ENCODE measurements at regions not wholly inside any gene's neighbourhood (a gene's known extent, or its start where the extent isn't known, plus 50 kb on each side); places are given as distances from the start of the nearest gene placed in this dataset.
"Not testable (repeated sequence)": the region's sequence is repeated elsewhere in the genome, so short reads cannot be mapped to it uniquely, and the experiment has no call there.

DNA sequence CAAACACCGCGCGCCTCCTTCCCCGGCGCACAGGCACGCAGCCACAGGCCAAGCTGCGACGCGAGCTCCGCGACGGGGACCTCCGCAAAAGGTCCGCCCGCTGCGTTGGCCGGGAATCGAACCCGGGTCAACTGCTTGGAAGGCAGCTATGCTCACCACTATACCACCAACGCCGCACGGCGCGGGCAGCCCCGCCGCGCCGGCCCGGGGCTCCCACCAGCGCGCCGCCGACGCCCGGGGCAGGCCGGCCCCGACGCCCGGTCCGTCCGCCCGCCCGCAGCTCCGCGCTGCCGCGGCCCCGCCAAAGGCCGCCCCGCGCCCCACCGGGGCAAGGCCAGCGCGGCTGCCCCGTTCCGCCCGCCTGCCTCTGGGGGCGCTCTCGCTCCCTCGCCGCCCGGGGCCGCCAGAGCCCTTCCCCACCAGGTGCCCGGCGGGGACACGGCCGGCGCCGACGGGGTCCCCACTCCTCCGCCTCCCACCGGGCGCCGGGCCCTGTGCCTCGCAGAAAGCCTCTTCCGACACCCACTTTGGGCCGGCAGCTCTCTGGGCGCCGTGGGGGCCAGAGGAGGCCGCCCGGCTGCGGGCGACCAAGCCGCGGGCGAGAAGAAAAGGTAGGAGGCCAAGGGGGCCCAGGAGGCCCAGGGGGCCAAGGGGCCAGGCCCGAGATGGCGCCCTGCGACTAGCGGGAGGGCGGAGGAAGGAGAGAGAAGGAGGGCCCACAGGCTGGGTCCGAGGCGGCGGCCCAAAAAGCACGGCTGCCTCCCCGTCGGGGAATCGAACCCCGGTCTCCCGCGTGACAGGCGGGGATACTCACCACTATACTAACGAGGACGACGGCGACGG lies 50.2 kb upstream of the FCGR2A start:
- not testable (repeated sequence) for H3K36me3 ChIP-seq (ENCODE audit: insufficient read depth, low read length); H3K9me3 ChIP-seq (ENCODE audit: control insufficient read depth, insufficient read depth, low read length); H3K9ac ChIP-seq (ENCODE audit: low read depth, low read length); H3K4me1 ChIP-seq (ENCODE audit: insufficient read depth, low read length)

DNA sequence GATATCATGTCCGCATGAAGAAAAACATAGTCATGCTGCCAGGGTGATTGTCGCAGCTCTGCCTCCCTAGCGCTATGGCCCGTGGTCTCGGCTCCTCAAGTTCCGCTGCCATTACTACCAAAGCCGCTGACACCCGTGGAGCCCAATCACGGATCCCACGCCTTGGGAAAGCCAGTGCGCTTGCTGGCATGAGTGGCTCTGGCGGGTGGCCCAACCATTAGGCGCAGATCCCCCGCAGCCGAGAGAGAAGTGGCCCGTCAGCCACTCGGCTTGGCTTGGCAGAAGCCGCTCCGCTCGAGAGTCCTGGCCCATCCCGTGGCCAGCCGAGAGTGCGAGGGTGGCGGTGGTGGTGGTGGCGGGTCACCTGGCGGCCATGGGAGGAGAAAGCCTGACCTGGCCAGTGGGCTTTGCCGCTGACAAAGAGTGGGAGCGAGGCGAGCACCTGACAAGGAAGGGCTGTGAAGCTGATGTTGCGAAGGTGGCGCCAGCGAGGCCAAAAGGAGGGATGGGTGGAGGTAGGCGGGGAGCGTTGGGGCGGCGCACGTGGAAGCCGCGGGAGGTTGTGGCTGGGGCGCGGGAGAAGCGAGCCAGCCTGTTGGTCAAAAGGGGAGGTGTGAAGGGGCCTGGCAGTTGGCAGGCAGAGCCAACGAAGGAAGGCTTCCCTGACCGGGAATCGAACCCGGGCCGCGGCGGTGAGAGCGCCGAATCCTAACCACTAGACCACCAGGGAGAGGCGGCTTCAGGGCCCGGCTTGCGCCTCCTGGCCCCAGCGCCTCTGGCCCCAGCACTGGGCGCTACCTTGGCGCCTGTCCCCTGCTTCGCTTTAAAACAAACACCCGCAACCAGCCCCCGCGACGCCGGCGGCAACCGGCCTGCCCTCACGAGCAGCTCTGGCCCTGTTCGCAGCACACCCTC lies 51.0 kb upstream of the FCGR2A start:
- not testable (repeated sequence) for H3K36me3 ChIP-seq (ENCODE audit: insufficient read depth, low read length); H3K4me1 ChIP-seq (ENCODE audit: insufficient read depth, low read length); H3K9ac ChIP-seq (ENCODE audit: low read depth, low read length); H3K9me3 ChIP-seq (ENCODE audit: control insufficient read depth, insufficient read depth, low read length)

DNA sequence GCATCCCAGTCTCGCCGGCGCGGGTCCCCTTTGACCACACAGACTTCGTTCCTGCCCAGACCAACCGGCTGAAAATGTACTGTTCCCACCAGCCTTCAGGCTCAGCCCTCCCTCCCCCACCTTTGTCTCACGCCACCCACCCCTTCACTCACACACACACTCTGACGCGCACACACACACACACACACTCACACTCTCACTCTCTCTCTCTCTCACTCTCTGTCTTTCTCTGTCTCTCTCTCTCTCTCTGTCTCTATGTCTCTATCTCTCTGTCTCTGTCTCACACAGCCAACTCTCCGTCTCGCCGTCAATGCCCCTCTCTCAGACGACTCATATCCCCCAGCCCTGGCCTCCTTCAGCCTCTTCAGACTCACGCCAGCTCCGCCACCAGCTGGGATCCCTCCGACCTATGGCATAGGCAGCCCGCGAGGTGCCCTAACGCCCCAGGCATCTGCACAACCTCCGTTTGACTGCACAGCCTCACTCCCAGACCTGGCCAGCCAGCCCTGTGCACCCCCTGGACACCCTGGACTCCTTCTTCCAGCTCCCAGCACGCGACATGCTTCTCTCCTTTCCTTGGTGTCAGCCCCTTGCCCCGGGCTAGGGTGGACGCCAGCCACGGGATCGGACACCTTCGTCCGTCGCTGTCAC lies 53.4 kb upstream of the FCGR2A start:
- H3K9ac ChIP-seq (ENCODE audit: low read depth, low read length); H3K9me3 ChIP-seq (ENCODE audit: control insufficient read depth, insufficient read depth, low read length); H3K4me1 ChIP-seq (ENCODE audit: insufficient read depth, low read length); H3K36me3 ChIP-seq (ENCODE audit: insufficient read depth, low read length): not testable (repeated sequence)

DNA sequence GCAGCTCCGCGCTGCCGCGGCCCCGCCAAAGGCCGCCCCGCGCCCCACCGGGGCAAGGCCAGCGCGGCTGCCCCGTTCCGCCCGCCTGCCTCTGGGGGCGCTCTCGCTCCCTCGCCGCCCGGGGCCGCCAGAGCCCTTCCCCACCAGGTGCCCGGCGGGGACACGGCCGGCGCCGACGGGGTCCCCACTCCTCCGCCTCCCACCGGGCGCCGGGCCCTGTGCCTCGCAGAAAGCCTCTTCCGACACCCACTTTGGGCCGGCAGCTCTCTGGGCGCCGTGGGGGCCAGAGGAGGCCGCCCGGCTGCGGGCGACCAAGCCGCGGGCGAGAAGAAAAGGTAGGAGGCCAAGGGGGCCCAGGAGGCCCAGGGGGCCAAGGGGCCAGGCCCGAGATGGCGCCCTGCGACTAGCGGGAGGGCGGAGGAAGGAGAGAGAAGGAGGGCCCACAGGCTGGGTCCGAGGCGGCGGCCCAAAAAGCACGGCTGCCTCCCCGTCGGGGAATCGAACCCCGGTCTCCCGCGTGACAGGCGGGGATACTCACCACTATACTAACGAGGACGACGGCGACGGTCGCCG lies 57.4 kb upstream of the FCGR2A start:
- not testable (repeated sequence) for H3K9ac ChIP-seq (ENCODE audit: low read depth, low read length); H3K9me3 ChIP-seq (ENCODE audit: control insufficient read depth, insufficient read depth, low read length); H3K4me1 ChIP-seq (ENCODE audit: insufficient read depth, low read length); H3K36me3 ChIP-seq (ENCODE audit: insufficient read depth, low read length)

DNA sequence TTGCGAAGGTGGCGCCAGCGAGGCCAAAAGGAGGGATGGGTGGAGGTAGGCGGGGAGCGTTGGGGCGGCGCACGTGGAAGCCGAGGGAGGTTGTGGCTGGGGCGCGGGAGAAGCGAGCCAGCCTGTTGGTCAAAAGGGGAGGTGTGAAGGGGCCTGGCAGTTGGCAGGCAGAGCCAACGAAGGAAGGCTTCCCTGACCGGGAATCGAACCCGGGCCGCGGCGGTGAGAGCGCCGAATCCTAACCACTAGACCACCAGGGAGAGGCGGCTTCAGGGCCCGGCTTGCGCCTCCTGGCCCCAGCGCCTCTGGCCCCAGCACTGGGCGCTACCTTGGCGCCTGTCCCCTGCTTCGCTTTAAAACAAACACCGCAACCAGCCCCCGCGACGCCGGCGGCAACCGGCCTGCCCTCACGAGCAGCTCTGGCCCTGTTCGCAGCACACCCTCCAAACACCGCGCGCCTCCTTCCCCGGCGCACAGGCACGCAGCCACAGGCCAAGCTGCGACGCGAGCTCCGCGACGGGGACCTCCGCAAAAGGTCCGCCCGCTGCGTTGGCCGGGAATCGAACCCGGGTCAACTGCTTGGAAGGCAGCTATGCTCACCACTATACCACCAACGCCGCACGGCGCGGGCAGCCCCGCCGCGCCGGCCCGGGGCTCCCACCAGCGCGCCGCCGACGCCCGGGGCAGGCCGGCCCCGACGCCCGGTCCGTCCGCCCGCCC lies 58.1 kb upstream of the FCGR2A start:
- H3K9ac ChIP-seq (ENCODE audit: low read depth, low read length); H3K4me1 ChIP-seq (ENCODE audit: insufficient read depth, low read length); H3K36me3 ChIP-seq (ENCODE audit: insufficient read depth, low read length); H3K9me3 ChIP-seq (ENCODE audit: control insufficient read depth, insufficient read depth, low read length): not testable (repeated sequence)

DNA sequence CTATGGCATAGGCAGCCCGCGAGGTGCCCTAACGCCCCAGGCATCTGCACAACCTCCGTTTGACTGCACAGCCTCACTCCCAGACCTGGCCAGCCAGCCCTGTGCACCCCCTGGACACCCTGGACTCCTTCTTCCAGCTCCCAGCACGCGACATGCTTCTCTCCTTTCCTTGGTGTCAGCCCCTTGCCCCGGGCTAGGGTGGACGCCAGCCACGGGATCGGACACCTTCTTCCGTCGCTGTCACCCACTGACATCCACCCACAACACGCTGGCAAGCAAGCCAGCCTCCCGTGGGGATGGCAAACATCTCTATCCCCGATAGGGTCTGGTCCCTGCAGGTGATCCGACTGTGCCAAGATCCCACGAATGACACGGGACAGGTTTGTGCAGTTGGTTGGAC lies 60.5 kb upstream of the FCGR2A start:
- H3K9me3 ChIP-seq (ENCODE audit: control insufficient read depth, insufficient read depth, low read length); H3K9ac ChIP-seq (ENCODE audit: low read depth, low read length); H3K4me1 ChIP-seq (ENCODE audit: insufficient read depth, low read length); H3K36me3 ChIP-seq (ENCODE audit: insufficient read depth, low read length): not testable (repeated sequence)

DNA sequence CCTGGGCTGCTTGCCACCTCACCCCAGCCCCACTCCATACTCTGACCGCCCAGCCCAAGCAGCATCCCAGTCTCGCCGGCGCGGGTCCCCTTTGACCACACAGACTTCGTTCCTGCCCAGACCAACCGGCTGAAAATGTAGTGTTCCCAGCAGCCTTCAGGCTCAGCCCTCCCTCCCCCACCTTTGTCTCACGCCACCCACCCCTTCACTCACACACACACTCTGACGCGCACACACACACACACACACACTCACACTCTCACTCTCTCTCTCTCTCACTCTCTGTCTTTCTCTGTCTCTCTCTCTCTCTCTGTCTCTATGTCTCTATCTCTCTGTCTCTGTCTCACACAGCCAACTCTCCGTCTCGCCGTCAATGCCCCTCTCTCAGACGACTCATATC lies 61.0 kb upstream of the FCGR2A start:
- H3K4me1 ChIP-seq (ENCODE audit: insufficient read depth, low read length); H3K9me3 ChIP-seq (ENCODE audit: control insufficient read depth, insufficient read depth, low read length); H3K36me3 ChIP-seq (ENCODE audit: insufficient read depth, low read length); H3K9ac ChIP-seq (ENCODE audit: low read depth, low read length): not testable (repeated sequence)

DNA sequence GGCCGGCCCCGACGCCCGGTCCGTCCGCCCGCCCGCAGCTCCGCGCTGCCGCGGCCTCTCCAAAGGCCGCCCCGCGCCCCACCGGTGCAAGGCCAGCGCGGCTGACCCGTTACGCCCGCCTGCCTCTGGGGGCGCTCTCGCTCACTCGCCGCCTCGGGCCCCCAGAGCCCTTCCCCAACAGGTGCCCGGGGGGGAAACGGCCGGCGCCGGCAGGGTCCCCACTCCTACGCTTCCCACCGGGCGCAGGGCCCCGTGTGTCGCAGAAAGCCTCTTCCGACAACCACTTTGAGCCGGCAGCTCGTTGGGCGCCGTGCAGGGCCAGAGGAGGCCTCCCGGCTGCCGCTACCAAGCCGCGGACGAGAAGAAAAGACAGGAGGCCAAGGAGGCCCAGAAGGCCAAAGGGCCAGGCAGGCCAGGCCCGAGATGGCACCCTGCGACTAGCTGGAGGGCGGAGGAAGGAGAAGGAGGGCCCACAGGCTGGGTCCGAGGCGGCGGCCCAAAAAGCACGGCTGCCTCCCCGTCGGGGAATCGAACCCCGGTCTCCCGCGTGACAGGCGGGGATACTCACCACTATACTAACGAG lies 64.9 kb upstream of the FCGR2A start:
- Histone ChIP-seq H3K9me3 (ENCODE audit: control insufficient read depth, insufficient read depth, low read length) (no peaks in the 10 kb centered on the region), H3K4me1 (ENCODE audit: insufficient read depth, low read length) (no peaks in the 10 kb centered on the region), H3K36me3 (ENCODE audit: insufficient read depth, low read length) (no peaks in the 10 kb centered on the region), H3K9ac (ENCODE audit: low read depth, low read length) (peak overlapping the region; percentile 80)

DNA sequence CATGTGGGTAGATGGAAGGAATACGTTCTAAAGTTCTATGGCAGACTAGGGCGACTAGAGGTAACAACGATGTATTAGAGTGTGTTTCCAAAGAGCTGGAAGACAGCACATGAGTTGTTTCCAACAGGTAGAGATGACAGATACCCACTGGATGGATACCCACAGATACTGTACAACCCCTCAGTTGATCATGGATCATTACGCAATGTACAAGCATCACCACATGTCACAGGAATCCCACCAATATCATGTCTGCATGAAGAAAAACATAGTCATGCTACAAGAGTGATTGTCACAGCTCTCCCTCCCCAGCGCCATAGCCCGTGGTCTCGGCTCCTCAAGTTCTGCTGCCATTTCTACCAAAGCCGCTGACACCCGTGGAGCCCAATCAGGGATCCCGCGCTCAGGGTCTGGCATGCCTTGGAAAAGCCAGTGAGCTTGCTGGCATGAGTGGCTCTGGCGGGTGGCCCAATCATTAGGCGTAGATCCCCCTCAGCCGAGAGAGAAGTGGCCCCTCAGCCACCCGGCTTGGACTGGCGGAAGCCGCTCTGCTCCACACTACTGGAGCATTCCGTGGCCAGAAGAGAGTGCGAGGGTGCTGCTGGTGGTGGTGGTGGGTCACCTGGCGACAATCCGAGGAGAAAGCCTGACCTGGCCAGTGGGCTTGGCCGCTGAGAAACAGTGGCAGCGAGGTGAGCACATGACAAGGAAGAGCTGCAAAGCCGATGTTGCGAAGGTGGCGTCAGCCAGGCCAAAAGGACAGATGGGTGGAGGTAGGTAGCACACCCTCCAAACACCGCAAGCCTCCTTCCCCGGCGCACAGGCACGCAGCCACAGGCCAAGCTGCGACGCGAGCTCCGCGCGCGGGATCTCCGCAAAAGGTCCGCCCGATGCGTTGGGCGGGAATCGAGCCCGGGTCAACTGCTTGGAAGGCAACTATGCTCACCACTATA lies 65.7 kb upstream of the FCGR2A start:
- H3K9ac ChIP-seq (ENCODE audit: low read depth, low read length), result peak overlapping the region; percentile 80

DNA sequence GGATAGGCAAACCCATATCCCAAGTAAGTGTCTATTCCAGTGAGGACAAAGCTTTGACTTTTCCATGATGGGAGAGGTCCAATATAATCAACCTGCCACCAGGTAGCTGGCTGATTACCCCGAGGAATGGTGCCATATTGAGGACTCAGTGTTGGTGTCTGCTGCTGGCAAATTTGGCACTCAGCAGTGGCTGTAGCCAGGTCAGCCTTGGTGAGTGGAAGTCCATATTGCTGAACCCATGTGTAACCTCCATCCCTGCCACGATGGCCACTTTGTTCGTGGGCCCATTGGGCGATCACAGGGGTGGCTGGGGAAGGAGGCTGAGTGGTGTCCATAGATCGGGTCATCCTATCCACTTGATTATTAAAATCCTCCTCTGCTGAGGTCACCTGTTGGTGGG lies 65.5 kb upstream of the CFAP126 start:
- H3K9ac ChIP-seq (ENCODE audit: low read depth, low read length); H3K9me3 ChIP-seq (ENCODE audit: control insufficient read depth, insufficient read depth, low read length): not testable (repeated sequence)

More for the DNA sequence above, 65.7 kb upstream of the FCGR2A start:
- no peaks in the 10 kb centered on the region for H3K9me3 ChIP-seq (ENCODE audit: control insufficient read depth, insufficient read depth, low read length)
- no peaks in the 10 kb centered on the region for H3K36me3 ChIP-seq (ENCODE audit: insufficient read depth, low read length)
- H3K4me1 ChIP-seq (ENCODE audit: insufficient read depth, low read length), result no peaks in the 10 kb centered on the region

DNA sequence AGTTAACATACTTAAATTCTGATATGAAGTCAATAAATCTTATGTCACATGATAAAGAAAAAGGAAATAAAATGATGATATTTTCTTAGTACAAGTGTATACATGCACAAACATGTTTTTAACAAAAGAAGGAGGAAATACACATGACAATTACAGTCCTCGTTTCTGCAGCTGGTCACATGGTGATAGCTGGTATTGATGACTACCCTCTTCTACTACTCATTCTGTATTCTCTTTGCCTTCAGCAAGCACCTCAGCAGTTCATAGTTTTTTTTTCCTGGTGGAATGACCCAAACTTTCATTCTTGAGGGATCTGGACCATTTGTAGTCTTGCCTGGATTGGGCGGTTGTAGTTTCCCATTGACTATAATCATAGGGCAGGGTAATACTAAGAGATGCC lies 64.4 kb upstream of the CFAP126 start:
- no peaks in the 10 kb centered on the region for H3K4me1 ChIP-seq (ENCODE audit: insufficient read depth, low read length)
- H3K36me3 ChIP-seq (ENCODE audit: insufficient read depth, low read length), result no peaks in the 10 kb centered on the region
- no peaks in the 10 kb centered on the region for H3K9me3 ChIP-seq (ENCODE audit: control insufficient read depth, insufficient read depth, low read length)
- H3K9ac ChIP-seq (ENCODE audit: low read depth, low read length), result no peak overlapping the region

More for the DNA sequence above, 65.5 kb upstream of the CFAP126 start:
- not testable (repeated sequence) for H3K4me1 ChIP-seq (ENCODE audit: insufficient read depth, low read length); H3K36me3 ChIP-seq (ENCODE audit: insufficient read depth, low read length)

DNA sequence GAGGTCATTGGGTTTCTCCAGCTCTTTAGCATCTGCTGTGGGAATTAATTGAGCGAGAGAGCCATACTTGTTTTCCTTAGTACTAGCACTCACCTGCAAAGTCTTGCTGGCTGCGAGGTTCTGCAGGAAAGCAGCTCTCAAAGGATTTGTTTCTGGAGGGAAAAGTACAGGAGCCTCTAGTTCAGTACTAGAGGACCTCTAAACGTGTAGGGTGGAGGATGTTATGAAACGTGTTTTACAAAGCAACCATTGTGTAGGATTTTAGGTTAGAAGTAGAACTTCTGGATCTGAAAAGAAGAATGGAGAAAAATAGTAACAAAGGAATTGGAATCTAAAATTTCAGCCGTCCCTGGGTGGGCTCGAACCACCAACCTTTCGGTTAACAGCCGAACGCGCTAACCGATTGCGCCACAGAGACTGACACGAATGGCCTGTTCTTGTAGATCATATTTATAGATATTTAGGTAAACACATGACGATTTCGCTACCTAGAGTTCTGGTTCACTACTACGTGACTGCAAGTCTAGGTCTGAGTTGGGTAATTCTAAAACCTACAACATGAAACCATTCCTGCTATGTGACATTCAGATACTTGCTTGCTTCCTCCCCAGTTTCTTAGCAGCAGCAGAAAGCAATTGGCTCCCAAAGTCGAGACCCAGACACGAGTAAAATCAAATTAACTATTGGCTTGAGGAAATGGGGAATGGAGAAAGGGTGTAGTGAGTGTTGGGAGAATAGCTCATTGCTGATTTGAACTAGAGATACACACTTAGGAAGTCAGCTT lies 60.2 kb upstream of the CFAP126 start:
- H3K36me3 ChIP-seq (ENCODE audit: insufficient read depth, low read length), result no peaks in the 10 kb centered on the region
- no peaks in the 10 kb centered on the region for H3K9me3 ChIP-seq (ENCODE audit: control insufficient read depth, insufficient read depth, low read length)
- peak overlapping the region; percentile 67 for H3K9ac ChIP-seq (ENCODE audit: low read depth, low read length)
- H3K4me1 ChIP-seq (ENCODE audit: insufficient read depth, low read length), result no peaks in the 10 kb centered on the region

Measured in ES-I3 (cell line).